ENCODE measurements at regions not wholly inside any gene's neighbourhood (a gene's known extent, or its start where the extent isn't known, plus 50 kb on each side); places are given as distances from the start of the nearest gene placed in this dataset.

- Histone ChIP-seq H2BK12ac (ENCODE audit: insufficient read length, low read depth, low read length) (no peak overlapping the region), H2AFZ (ENCODE audit: low read length) (no peak overlapping the region), H2BK120ac (ENCODE audit: low read depth, low read length, poor library complexity, severe bottlenecking) (no peak overlapping the region), H3K79me2 (ENCODE audit: insufficient read depth, low read length) (no peaks in the 10 kb centered on the region), H3K79me1 (ENCODE audit: insufficient read depth, low read depth, low read length, poor library complexity, severe bottlenecking) (no peaks in the 10 kb centered on the region), H4K20me1 (ENCODE audit: control insufficient read depth, insufficient read depth, insufficient read length) (no peaks in the 10 kb centered on the region), H3K14ac (ENCODE audit: insufficient read depth, low read length) (no peak overlapping the region), H3K23ac (ENCODE audit: insufficient read length, low read depth, low read length) (no peak overlapping the region), H4K5ac (ENCODE audit: insufficient read length, low read depth, low read length) (no peak overlapping the region), H4K8ac (replicated peaks; ENCODE audit: insufficient read length, low read depth, low read length) (no peak overlapping the region), H2BK20ac (ENCODE audit: low read depth, low read length, poor library complexity, severe bottlenecking) (no peak overlapping the region), H3K18ac (ENCODE audit: insufficient read length, low read depth, low read length) (no peak overlapping the region), H3K4me2 (ENCODE audit: insufficient read depth, insufficient read length, low read length) (no peak overlapping the region), H2BK5ac (ENCODE audit: insufficient read length, low read length) (no peak overlapping the region), H3K4me1 (ENCODE audit: insufficient read depth, low read length) (no peaks in the 10 kb centered on the region), H3K9me3 (ENCODE audit: control insufficient read depth, low read depth, low read length) (no peaks in the 10 kb centered on the region), H3T11ph (ENCODE audit: low read length) (no peak overlapping the region), H3K27me3 (ENCODE audit: insufficient read depth, low read length) (no peaks in the 10 kb centered on the region), H3K56ac (ENCODE audit: insufficient read length, low read depth, low read length) (no peak overlapping the region), H2BK15ac (ENCODE audit: low read depth, low read length) (no peak overlapping the region), H3K27ac (ENCODE audit: insufficient read length, low read depth, low read length) (no peak overlapping the region), H3K4ac (ENCODE audit: low read depth, low read length) (no peak overlapping the region), H4K91ac (ENCODE audit: insufficient read length, low read depth, low read length) (no peak overlapping the region), H3K23me2 (ENCODE audit: insufficient read length, low read depth, low read length, poor library complexity, severe bottlenecking) (no peaks in the 10 kb centered on the region), H2AK5ac (ENCODE audit: insufficient read length, low read length) (no peak overlapping the region), H3K9ac (ENCODE audit: extremely low read depth, insufficient read length, low read length) (no peak overlapping the region)
- no peak overlapping the region for H3K27ac Mint-ChIP-seq
- no peak overlapping the region for H3K4me3 Mint-ChIP-seq
- no peaks in the 10 kb centered on the region for H3K27me3 Mint-ChIP-seq (ENCODE audit: low read depth)
- 100% methylated on average over 1 of the region's 9 CpGs for WGBS (ENCODE audit: extremely low coverage, insufficient read length, low lambda C conversion rate)
- TF ChIP-seq CTCF (conservative IDR thresholded peaks at IDR 0.05): no peak
- DNase-seq: no peak
- peaks cover 0 to 8% (median 3%) of the 10 kb centered on the region in 3 experiments; a peak in 4 of 7 replicates for H3K36me3 Mint-ChIP-seq (ENCODE audit: insufficient read depth in 1 of 3, low read depth in 3 of 3)
- H3K9me3 Mint-ChIP-seq: no peaks in the 10 kb centered on the region
- H3K4me1 Mint-ChIP-seq: peaks cover 13 to 15% of the 10 kb centered on the region in 2 experiments
Measured at GRCh38 chr21:36211660-36212512, 55.3 kb downstream of the DOP1B start.
